ENCODE measurements at regions not wholly inside any gene's neighbourhood (a gene's known extent, or its start where the extent isn't known, plus 50 kb on each side); places are given as distances from the start of the nearest gene placed in this dataset.

DNA sequence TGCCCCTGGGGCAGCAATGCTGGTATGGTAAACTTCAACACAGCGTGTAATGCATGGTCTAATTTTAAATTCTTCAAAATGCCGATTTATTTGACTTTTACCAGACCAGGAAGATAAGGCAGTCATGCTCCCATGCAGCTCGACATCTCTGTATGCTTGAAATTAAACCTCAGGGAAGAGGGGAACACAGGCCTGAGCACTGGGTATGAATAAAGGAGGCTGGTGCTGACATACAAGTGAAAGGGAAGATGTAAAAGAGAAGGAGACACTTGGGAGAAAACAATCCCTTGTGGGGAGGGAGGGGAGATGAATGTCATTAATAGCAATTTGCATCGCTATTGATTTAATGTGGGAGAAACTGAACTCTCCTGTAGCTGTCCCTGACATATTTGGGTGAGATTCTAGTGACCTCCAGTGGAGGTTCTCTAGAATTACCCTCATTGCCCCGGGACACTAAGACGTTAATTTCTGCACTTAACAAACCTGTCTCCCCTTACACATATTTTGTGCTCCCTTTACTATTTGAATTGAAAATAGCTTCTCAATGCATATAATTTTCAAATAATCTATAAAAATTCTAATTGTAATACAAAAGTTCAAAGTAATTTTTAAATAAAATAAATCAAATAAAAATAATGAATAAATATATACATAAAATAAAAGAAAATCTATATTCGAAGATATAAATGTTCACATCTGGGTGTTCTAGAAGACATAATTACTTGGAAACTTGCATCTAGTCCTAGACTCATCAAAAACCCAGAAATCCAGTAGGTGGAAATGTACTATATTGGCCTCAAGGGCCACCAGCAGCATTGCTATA lies 283.1 kb downstream of the LMX1A start:
- DNase-seq = peak in 1 of 5 donors; percentile 8

DNA sequence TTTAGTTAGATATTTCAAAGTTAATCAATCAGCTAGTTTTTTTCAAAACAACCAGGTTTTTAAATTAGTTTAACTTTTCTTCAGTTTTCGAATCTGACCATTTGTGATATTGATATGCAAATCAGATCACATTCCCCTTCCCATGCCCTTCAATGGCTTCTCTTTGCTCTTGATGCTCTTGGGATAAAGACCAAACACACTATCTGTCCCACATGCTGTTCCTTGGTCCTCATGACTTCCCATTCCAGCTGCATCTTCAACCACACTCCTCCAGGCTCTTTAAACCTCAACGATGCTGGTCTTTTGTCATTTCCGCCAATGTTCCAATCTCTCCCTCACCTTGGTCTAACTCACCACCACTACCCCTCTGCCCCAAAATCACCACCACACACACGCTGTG lies 285.8 kb downstream of the LMX1A start:
- DNase-seq = no peak

DNA sequence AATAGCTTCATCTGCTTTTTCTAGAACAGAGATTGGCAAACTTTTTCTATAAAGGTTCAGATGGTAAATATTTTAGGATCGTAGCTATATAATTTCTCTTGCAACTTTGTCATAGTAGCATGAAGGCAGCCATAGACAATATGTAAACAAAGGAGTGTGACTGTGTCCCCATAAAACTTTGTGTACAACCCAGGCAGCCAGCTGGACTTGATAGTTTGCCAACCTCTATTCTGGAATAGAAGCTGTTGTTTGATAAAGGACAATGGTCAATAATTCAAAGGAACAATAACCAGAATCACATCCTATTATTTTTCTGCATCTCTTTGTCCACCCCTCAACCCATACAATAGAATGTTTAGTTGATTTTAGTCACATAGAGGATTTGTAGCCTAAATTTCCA lies 286.7 kb downstream of the LMX1A start:
- DNase-seq = no peak

DNA sequence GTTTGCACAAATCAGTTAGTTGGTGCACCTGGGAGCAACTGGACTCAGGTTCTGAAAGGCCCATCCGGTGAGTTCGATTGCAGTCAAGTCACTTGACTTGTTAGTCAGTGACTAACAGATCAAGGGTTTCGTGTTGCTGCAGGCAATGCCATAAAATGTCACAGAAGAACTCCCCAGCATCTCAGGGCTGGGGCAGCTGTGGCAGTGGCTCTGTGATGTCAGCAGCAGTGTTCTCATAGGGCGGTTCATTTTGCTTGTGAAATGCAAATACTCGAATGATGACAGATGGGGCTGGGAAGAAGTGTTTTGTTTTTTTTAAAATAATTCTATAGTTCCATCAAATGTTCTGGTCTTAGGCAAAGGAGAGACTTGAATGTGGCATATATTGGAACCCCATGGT lies 287.8 kb downstream of the LMX1A start:
- DNase-seq = no peak

DNA sequence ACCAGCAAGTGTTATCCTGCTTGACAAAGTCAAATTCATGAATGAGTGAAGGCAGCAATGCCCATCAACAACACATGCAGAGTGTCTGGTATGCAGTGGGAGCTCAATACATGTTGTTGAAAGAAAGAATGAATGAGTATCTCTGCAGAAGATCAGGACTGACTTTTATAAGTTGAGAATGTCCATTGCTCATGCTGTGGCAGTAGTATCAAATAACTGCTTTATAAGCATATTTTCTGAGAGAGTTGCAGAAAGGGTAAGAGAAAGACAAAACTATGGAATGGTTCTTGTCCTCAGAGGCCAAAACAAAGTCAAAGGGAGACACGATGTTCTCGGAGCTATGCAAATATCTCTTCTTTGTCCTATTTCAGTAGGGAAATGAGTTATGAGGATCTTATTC lies 288.7 kb downstream of the LMX1A start:
- no peak for DNase-seq

DNA sequence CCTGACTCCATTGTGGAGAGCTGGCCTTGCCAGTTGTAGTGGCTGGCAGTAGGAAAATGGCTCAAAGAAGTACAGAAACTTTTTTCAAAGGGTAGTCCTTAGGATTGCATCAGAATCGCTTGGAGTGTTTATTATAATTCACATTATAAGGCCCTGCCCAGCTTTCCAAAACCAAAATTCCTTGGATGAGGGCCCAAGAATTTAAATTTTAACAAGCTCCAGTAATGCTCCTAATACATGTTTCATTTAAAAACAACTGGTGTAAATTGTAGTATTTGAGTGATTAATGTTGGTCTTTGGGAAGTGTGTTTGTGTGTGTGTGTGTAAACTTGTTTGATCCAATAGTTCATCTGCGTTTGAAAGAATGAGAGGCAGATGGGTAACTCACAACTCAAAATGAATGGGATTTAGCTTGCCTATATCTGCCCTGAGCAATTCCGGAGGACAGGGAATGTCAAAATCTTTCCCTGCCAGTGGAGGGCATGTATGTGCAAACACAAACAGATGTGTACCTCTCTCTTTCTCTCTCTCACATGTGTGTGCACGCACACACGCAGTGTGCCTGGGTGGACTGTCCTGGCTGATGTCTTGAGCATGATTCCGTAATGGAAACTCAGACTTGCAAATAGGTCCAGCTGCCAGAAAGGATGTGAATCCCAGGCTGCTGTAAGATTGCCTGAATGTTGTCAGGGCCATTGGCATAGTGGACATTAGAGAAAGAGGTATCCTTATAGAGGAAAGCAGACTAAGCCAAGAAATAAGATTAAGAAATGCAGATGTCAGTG lies 293.1 kb downstream of the LMX1A start:
- DNase-seq = no peak

DNA sequence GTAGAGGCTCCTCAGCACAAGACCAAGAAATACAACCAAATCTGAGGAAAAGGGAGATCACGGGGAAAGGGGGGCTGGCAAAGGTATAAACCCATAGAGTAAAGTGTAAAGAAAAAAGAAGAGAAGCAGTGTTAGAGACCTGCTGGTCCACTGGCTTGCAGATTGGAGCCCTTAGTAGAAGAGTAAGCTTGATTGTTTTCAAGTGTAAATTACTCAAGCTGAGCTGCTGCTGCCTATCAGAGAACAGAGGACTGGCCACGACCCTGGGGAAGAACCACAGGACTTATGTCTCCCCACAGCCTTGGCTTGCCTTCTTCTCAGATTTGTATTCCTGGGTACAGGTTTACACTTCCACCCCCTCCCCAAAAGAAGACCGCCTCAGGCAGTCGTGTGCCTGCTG lies 294.2 kb downstream of the LMX1A start:
- DNase-seq = no peak

DNA sequence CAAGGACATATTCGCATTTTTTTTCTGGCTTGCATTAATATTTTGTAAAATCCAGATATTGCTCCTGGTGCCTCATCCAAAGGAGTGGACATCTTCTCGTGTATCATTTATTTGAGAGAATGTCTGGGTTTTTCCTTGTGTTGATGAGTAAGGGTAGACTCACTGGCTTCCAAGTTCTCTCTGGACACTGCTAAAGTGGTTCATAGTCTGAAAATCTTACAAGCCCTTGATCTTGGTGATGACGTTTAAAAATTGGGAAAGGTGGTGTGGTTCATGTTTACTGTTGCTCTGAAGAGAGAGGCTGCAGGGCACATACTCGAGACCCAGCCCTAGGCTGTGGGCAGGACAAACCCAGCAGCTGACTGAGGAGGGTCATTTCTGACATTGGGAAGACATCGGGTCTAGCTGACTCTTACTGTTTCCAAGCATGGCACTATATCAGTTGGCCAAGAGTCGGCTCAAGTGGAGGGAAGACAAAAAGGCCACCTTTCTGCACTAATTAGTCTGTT lies 296.2 kb downstream of the LMX1A start:
- DNase-seq = no peak

DNA sequence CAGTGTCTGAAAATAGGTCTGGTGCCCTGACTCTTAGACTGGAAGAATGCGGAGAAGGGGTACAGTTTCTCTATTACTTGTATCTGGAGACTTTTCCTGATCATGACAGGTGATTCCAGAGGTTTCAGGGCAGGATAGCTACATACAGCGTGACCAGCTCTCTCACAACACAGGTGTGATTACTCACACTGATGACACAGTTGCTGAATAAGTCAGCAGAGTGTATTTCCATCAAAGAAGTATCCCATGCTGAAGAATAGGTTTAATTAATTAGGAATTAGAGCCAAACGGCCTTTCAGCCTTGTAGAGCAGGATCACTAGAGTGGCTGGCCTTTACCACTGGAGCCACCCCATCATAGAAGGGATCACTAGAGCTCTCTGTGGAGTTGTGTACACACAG lies 298.6 kb downstream of the LMX1A start:
- DNase-seq = no peak

DNA sequence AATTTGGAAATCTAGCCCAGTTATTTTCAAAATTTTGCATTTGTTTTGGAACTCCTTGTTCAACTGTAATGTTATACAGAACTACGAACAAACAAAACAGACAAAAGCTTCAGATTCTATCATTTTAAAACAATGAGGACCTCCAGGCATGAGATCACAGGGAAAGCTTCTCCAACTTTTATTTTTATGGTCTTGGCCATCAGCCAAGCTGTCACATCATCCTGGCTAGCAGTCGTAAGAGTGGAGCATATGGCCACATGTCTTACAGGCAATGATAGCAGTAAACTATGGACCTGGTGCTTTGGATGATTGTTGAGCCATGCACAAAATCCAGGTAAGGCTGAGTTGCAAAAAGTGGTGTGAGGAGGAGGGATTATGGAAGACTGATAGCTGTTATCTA lies 299.6 kb downstream of the LMX1A start:
- DNase-seq = no peak

DNA sequence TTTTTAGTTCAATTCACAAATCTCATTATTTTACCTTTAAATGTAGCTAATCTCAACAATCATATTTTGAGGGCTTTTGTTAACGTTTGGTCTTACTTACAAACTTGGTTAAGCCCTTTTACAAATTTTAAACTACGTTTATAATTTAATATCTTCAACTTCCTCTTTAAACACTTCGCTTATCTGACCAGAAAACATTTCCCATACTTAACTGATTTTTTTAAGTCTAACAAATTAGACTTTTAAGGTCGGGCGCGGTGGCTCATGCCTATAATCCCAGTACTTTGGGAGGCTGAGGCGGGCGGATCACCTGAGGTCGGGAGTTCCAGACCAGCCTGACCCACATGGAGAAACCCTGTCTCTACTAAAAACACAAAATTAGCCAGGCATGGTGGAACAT lies 300.9 kb downstream of the LMX1A start:
- no peak for DNase-seq

DNA sequence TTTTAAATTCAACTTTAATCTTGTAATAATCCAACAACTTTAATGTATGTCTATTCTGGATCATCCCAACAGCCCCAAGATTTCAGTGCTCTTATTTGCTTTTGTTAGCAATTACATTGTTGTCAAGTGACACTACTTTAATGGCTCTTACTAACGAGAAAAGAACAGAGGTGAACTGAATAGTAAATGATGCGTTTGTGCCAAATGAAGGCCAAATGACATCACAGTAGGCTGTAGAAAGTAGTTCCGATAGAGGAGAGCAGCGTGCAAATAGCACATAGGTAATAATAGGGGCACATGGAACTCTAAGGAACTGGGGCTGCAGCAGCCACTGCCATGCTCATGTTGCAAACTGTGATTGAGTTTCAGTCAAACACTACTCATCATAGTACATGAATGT lies 301.9 kb downstream of the LMX1A start:
- no peak for DNase-seq

DNA sequence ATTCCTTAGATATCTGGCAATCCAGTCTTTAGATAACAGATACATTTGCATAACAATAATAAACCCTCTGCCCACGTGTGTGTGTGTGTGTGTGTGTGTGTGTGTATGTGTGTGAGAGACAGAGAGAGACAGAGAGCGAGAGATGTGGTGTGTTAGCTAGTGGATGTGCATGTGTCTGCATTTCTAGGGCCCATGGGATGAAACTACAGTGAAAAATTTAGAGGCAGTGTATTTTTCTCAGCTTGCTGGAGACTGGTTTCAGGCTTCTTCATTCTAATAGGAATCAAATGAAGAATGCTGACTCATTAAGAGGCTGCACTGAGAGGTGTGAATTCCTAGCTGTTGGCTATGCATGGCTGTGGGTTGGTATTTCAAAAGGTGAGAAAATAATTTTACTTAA lies 303.2 kb downstream of the LMX1A start:
- DNase-seq = no peak

DNA sequence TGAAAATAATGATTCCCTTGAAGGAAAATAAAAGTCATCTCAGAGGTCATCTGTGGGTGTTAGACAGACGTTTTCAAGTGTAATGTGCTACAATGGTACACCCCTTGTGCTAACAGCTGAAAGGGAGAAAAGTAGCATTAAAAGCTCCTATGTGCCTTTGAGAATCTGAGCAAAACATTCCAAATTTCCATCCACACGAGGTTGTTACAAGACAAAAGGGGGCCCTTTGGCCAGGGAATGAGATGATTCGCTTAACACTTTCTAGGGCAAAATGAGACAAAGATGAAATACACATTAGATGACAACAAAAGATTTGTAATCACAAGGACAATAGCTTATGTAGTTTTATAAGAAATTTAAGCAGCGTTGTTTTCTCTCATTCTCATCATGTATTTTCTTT lies 303.6 kb downstream of the LMX1A start:
- no peak for DNase-seq

DNA sequence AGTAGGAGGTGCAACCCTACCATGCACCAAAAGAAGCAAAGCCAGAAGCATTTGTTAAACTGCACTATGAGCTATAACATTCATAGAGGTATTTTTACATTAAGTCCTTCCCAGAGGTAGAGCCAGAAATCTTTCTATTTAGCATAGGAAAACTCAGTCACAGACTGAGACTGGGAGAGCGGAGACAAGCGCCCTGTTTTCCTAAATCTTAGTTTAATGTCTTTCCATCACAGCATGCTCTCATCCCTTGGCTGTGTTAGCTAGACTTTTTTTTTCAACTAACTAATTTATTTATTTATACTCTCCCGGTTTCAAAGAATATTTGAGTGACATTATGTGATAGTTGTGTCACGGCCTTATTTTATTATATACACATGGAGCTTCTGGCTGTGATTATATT lies 304.1 kb downstream of the LMX1A start:
- no peak for DNase-seq

DNA sequence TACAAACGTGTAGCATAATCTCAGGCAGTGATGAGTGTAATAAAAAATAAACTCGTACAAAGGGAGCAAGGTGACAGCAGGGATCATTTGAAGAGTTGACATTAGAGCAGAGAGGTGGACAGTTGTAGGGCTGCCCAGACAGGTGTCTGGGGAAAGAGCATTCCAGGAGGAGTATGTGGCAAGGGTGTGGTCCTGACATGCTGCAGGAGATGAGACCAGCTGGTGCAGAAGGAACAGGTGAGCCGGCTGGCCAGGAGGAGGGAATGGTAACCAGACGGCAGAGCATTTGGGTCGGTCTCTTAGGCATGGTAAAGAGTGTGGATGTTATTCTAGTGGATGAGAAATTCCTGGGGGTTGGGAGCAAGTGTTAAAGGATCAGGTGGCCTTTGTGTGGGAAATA lies 306.3 kb downstream of the LMX1A start:
- no peak for DNase-seq

DNA sequence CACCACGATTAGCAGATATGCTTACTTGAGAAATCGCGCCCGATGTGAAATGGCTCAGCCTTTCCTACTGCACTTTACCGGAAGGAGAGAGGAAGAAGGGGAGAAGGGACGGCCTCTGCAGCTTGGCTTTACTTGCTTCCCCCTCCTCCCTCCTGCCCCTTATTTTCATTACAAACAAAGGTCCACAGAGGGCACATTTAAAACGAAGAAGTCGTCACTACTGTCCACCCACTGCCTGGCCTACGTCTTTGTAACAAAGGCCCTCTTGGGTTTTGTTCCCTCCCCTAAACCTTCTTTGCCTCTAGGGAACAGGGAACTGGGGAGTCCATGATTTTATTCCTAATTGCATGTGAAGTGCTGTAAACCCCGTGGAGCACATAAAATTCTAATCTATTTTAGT lies 308.5 kb downstream of the LMX1A start:
- no peak for DNase-seq

DNA sequence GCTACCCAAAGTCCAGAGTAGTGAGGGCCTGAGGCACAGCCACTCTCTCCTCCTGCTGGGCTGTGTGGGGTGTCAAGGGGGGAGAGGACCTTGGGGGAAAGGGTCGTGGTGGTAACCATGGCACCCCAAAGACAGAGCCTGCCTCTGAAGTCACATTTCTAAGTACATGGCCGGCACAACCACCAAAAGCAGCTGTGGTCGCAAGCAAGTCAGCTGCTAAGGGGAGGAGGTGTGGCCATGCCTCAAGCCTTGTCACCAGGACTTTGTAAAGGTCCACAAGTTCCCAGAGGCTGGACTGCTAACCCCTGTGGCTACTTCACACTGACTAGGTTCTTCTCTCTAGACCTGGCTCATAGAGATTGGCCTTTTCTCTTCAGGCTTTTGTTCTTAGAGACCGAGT lies 310.6 kb downstream of the LMX1A start:
- DNase-seq = no peak

DNA sequence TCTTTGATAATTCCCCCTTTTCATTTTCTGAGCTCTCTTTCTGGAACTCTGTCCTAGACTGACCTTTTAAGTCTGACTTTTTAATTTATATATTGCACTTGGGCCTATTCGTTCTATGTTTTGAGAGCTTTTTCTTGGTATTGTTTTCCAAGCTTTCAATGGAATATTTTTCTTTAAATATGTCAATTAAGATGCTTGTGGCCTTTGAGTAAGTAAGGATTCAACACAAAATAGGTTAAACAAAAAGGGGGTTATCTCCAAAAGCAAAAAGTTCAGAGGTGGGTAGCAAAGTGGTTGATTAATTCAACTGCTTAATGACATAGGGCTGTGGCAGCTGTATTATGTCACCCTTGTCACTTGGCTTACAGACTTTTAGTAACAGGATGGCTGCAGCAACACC lies 315.9 kb downstream of the LMX1A start:
- DNase-seq = no peak

DNA sequence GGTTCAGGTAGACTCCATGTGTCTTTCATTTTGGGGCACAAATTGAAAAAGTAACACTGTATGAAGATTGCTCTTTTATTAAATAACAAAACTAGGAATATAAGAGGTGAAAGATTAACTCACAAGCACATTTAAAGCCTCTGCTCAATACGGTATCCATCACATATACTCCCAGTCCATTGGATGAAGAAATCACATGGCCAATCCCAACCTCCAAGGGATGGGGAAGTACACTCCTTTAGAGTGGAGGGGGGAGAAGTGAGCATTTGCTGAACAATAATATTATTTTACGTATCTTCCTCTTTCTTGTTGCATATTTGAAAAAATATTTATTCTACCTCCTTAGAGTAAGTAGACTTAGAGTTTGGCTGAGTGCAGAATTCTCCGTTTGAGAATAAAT lies 316.5 kb downstream of the LMX1A start:
- DNase-seq = no peak

DNA sequence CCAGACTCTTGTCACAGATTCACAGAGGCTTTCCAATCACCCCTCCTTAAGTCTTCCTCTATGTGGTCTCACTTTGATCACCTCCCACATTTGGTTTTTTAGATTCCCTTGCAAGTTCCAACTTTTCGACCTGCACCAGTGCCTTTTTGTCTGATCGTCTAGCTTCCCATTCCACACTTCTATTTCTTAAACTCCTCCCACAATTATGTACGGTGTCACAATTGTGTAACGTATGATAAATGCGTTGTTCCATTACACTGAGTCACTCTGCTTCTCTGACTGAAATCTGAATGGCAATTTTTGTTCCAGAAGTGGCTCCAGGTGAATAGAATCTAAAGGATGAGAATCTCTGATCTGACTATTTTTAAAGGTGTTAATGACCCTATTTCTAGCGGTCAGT lies 320.1 kb downstream of the LMX1A start:
- no peak for DNase-seq

DNA sequence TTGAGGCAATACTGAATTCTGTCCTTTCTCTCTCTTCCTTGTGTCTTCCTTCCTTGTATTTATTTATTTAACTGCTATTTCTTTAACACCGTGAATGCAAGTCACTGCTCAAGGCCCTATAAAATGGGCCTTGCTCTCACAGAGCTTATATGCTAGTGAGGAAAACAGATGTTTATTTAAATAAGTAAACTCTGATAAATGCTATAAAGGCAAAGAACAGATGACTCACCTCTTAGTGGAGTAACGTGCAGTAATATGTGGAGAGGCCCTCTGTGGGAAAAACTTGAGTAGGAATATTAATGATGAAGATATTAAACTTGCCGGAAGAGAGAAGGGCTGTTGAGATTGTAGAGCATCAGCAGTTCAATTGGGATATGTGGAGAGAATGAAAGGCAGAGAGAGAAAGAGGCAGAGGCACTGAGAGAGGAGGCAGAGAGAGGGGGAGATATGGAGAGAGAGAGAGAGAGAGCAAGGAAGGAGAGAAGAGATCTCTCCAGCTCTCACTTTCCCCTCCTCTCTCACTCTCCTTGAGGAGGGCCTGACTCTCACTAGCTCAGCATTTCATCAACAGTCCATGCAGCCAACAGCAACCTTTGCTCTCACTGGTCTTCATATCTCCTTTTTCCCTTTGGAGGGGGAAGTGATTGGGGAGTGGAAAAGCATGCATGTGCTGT lies 322.2 kb downstream of the LMX1A start:
- DNase-seq = no peak

DNA sequence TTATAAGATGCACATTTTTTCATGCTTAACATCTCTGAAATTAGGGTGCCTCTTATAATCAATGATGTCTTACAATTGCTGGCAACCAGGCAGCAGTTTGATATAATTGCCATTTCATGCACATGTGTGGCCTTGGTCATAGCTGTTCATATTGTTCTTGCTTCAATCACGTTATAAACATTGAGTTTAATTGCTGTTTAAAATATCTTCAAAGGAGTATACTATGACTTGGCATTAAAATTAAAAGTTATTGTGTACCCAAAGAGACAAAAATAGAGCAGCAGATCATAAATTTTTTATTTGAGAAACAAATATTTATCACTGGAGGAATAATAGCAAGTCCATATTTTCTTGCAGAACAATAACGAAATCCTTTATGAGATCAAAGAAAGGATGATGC lies 325.5 kb downstream of the LMX1A start:
- DNase-seq = no peak

DNA sequence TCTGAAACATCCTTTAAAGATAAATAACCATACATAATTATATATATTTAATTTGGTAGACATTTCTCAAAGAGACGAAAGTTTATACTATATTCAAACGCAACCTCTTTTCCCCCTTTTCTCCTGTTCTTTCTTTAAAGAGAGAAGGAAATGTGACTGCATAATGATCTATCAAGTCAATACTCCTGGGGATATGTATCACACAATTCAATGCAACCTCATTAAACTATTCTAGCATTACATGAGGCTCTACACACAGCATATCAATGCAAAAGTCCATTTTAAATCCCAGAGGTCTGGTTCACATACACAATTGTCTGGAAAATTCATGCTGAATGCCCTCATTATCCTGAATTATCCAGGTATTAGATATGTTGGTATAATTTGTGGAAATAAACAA lies 330.7 kb downstream of the LMX1A start:
- DNase-seq = no peak

Data from T-helper 1 cell (primary cell).